GM18507 (cell line): ENCODE measurements at regions not wholly inside any gene's neighbourhood (a gene's known extent, or its start where the extent isn't known, plus 50 kb on each side); places are given as distances from the start of the nearest gene placed in this dataset.
"Not testable (repeated sequence)": the region's sequence is repeated elsewhere in the genome, so short reads cannot be mapped to it uniquely, and the experiment has no call there.

ENCODE experiments used
- DNase-seq: peaks from one replicate; pipeline ENCODE4 v3.0.0; 2011; ENCODE audit warnings: low read depth; ENCODE audit not compliant: insufficient read length; ENCODE audit errors: extremely low spot score
- FAIRE-seq: peaks from 2 replicates; lab custom pipeline; 2011; peaks lifted over from hg19 to GRCh38; lab: Jason Lieb, UNC

GRCh38 chr16:29287871-29288535 lies 118.5 kb downstream of the NPIPB11 start:
- DNase-seq, FAIRE-seq: not testable (repeated sequence)

GRCh38 chr16:29287246-29287645 lies 119.3 kb downstream of the NPIPB11 start:
- not testable (repeated sequence) for FAIRE-seq, DNase-seq

- DNase-seq, FAIRE-seq: not testable (repeated sequence)
Measured at GRCh38 chr16:29286796-29287195, 119.7 kb downstream of the NPIPB11 start.

DNA sequence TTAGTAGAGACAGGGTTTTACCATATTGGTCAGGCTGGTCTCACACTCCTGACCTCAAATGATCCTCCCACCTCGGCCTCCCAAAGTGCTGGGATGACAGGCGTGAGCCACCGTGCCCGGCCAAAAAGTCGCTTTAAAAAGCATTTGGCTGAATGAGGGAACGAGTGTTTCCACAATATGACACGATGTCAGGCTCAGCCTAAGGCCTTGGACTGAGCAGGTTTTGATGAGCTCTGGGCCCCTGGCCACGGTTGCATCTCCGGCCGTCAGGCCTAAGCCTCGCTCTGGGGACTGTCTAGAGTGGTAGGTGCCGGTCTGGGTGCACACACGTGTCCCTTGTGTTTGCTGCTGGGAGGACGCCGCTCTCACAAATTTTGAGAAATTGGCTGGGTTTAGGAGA lies 120.3 kb downstream of the NPIPB11 start:
- not testable (repeated sequence) for DNase-seq, FAIRE-seq

- DNase-seq, FAIRE-seq: not testable (repeated sequence)
Measured at GRCh38 chr16:29285151-29285885, 121.2 kb downstream of the NPIPB11 start.

GRCh38 chr16:29284723-29285122 lies 121.8 kb downstream of the NPIPB11 start:
- FAIRE-seq, DNase-seq: not testable (repeated sequence)

GRCh38 chr16:29284159-29284558 lies 122.4 kb downstream of the NPIPB11 start:
- not testable (repeated sequence) for FAIRE-seq, DNase-seq

DNA sequence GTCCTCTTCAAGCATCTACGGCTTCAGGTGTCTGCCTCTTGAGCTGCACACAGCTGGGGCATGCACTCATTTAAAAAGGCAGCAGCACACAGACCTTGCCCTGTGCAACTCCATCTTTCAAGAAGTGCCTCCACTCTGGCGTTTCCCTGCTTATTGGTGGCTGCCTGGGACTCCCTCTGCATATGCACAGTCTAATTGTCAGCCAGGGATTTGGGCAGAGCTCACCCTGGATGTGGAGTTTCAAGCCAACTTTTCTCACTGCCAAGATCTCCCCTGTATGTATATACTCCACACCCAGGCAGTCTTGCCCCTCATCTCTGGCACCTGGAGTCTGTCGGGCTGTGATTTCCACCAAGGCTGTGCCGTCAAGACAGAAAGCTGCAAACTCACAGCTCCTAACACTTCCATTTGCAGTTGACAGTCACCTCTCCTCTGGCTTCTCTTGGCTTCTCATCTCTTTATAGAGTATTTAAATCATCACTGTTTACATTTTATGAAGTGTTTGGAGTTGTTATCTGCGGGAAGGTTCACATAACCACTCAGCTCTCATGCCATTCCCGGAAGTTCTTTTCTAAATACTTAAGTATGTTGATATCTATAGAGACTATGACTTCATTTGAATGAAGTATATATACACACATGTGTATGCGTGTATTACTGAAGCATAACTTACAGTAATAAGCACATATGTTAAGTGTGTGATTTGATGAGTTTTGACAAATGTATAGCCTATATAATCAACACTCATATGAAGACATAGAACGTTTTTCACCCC lies 128.2 kb downstream of the NPIPB11 start:
- not testable (repeated sequence) for FAIRE-seq, DNase-seq

DNA sequence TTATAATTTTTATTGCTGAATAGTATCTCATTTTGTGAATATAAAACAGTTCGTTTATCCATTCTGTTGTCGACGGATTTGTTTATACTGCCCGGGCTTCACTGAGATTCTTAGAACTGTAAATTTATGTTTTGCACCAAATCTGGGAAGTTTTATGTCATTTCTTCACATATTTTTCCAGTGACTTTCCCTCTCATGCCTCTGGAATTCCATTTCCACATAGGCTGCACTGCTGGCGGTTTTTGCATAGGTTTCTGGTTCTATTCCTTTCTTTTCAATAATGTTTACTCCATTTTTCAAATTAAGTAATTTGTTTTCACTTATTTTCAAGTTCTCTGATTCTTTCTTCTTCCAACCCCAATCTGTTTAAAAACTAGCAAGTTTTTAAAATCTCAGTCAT lies 130.1 kb downstream of the NPIPB11 start:
- not testable (repeated sequence) for FAIRE-seq

GRCh38 chr16:29274055-29275035 lies 132.2 kb downstream of the NPIPB11 start:
- DNase-seq, FAIRE-seq: not testable (repeated sequence)

More for the DNA sequence above, 130.1 kb downstream of the NPIPB11 start:
- not testable (repeated sequence) for DNase-seq

DNA sequence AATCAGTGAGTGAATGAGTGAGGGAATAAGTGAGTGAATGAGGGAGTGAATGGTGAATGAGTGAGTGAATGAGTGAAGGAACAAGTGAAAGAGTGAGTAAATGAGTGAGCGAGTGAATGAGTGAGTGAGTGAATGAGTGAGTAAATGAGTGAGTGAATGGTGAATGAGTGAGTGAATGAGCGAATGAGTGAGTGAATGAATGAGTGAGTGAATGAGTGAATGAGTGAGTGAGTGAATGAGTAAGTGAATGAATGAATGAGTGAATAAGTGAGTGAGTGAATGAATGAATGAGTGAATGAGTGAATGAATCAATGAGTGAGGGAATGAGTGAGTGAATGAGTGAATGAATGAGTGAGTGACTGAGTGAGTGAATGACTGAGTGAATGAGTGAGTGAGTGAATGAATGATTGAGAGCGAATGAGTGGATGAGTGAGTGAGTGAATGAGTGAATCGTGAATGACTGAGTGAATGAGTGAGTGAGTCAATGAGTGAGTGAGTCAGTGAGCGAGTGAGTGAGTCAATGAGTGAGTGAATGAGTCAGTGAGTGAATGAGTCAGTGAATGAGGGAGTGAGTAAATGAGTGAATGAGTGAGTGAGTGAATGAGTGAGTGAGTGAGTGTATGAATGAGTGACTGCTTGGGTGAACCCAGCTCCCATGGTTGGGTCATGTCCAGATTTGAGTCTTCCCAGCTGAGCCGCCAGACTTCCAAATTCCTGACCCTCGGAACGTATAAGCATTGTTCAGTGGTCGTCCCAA lies 133.0 kb downstream of the NPIPB11 start:
- DNase-seq, FAIRE-seq: not testable (repeated sequence)

GRCh38 chr16:29271721-29272675 lies 134.5 kb downstream of the NPIPB11 start:
- not testable (repeated sequence) for DNase-seq, FAIRE-seq

- FAIRE-seq, DNase-seq: not testable (repeated sequence)
Measured at GRCh38 chr16:29270923-29271322, 135.6 kb downstream of the NPIPB11 start.

- FAIRE-seq, DNase-seq: not testable (repeated sequence)
Measured at GRCh38 chr16:29270033-29270432, 136.5 kb downstream of the NPIPB11 start.

- DNase-seq, FAIRE-seq: not testable (repeated sequence)
Measured at GRCh38 chr16:29269192-29269811, 137.2 kb downstream of the NPIPB11 start.

GRCh38 chr16:29268785-29269191 lies 137.7 kb downstream of the NPIPB11 start:
- FAIRE-seq: not testable (repeated sequence)

More at GRCh38 chr16:29268785-29269191, 137.7 kb downstream of the NPIPB11 start:
- DNase-seq: not testable (repeated sequence)
